K562 (cell line): ENCODE measurements at regions not wholly inside any gene's neighbourhood (a gene's known extent, or its start where the extent isn't known, plus 50 kb on each side); places are given as distances from the start of the nearest gene placed in this dataset.

ENCODE experiments used
- ATAC-seq: fragments of 200-7000 bp; cut with Tn5 transposase; 3 replicates; pipeline ENCODE4 v1.9.1; 2020; ENCODE audit warnings: moderate library complexity
- BruUV-seq: library from RNA; stranded (reverse); fragments of 400-500 nt; replicated peaks from 2 replicates; lab custom pipeline; 2021; lab: Mats Ljungman, UMichigan
- CTCF ChIA-PET: fragments of 300-600 bp; formaldehyde crosslinking; extraction: SDS; loops from one replicate; lab custom pipeline; 2021; ENCODE audit warnings: low intra/inter-chr PET ratio; lab: Yijun Ruan, JAX
- POLR2A ChIA-PET: fragments of 300-600, 350-650 bp; sonication (Branson Sonifier 250); formaldehyde crosslinking; extraction: SDS; loops from one replicate; lab custom pipeline; 2021; ENCODE audit warnings: antibody characterized with exemption, inconsistent platforms; lab: Yijun Ruan, JAX
- DNase-seq, 4 experiments: peaks; one replicate each; pipeline versions ENCODE4 v3.0.0 to v3.0.0-alpha.2; 2011 to 2018; ENCODE audit warnings: low spot score in 3 of 4, mixed read lengths in 3 of 4; ENCODE audit errors: extremely low read depth in 1 of 4
- FAIRE-seq: peaks from 2 replicates; lab custom pipeline; 2011; peaks lifted over from hg19 to GRCh38; lab: Jason Lieb, UNC
- H2AFZ ChIP-seq: 2 replicates; pipeline ENCODE4 v1.6.0; 2011; ENCODE audit warnings: low read depth, low read length, control low read depth, inconsistent platforms
- H3K27ac ChIP-seq: fragments of 200-600 bp; 3 replicates; pipeline ENCODE4 v1.8.0; 2011; ENCODE audit warnings: low read depth, mild to moderate bottlenecking, control low read depth, inconsistent platforms, low read length, moderate library complexity, mixed read lengths; ENCODE audit errors: extremely low read depth
- H3K27me3 ChIP-seq, 2 experiments: fragments of 300-600 bp in 1 of 2; 2 replicates in 1 of 2; 3 replicates in 1 of 2; pipeline versions ENCODE4 v1.6.0 to v1.8.0; 2011; ENCODE audit warnings: inconsistent platforms in 2 of 2, low read length in 2 of 2, mild to moderate bottlenecking in 1 of 2, mixed read lengths in 1 of 2, moderate library complexity in 1 of 2; ENCODE audit not compliant: control insufficient read depth in 2 of 2, insufficient read depth in 2 of 2
- H3K36me3 ChIP-seq: fragments of 300-600 bp; 3 replicates; pipeline ENCODE4 v1.8.0; 2011; ENCODE audit warnings: mild to moderate bottlenecking, low read length, inconsistent platforms; ENCODE audit not compliant: control insufficient read depth, insufficient read depth
- H3K4me1 ChIP-seq, 2 experiments: fragments of 200-600 bp in 1 of 2; replicated peaks in 1 of 2; 2 replicates in 1 of 2; 3 replicates in 1 of 2; pipeline versions ENCODE4 v1.5.1 to v1.8.0; 2011; ENCODE audit warnings: inconsistent platforms in 2 of 2, low read length in 2 of 2, mild to moderate bottlenecking in 1 of 2, mixed read lengths in 1 of 2, moderate library complexity in 1 of 2; ENCODE audit not compliant: control insufficient read depth in 2 of 2, insufficient read depth in 2 of 2
- H3K4me2 ChIP-seq: 2 replicates; pipeline ENCODE4 v1.6.1; 2011; ENCODE audit warnings: low read length, control low read depth, inconsistent platforms, mixed read lengths; ENCODE audit not compliant: insufficient read depth
- H3K4me3 ChIP-seq: fragments of 200-600 bp; sonication (generic), shearing (Covaris generic); 2 replicates; pipeline ENCODE4 v1.5.1; 2016; ENCODE audit warnings: control low read depth, inconsistent platforms
- H3K79me2 ChIP-seq: fragments of 200-600 bp; 3 replicates; pipeline ENCODE4 v1.8.0; 2011; ENCODE audit warnings: low read length, inconsistent platforms; ENCODE audit not compliant: control insufficient read depth, insufficient read depth
- H3K9ac ChIP-seq, 2 experiments: 2 replicates each; pipeline versions ENCODE4 v1.6.0 to v1.6.1; 2011; ENCODE audit warnings: low read depth in 2 of 2, low read length in 2 of 2, control low read depth in 1 of 2, inconsistent platforms in 1 of 2, mild to moderate bottlenecking in 1 of 2, mixed read lengths in 1 of 2; ENCODE audit not compliant: insufficient read depth in 1 of 2
- H3K9me1 ChIP-seq: one replicate; pipeline ENCODE4 v1.6.0; 2011; ENCODE audit warnings: inconsistent platforms, mild to moderate bottlenecking, low read length, moderate library complexity; ENCODE audit not compliant: control insufficient read depth, insufficient read depth
- H3K9me3 ChIP-seq: replicated peaks from 2 replicates; pipeline ENCODE4 v1.5.1; 2011; ENCODE audit warnings: low read depth, low read length, inconsistent platforms; ENCODE audit not compliant: control insufficient read depth, insufficient read depth
- H4K20me1 ChIP-seq: replicated peaks from 2 replicates; pipeline ENCODE4 v1.6.1; 2011; ENCODE audit warnings: low read length, inconsistent platforms, mixed read lengths; ENCODE audit not compliant: control insufficient read depth, insufficient read depth
- HMBOX1 ChIP-seq: sonication (generic); IDR thresholded peaks from 2 replicates; pipeline ENCODE4 v1.6.1; 2016
- HOXB6 ChIP-seq: fragments of 250-450 bp; sonication (Bioruptor Pico); IDR thresholded peaks from 2 replicates; pipeline ENCODE4 v1.5.1; 2022; ENCODE audit warnings: mild to moderate bottlenecking, borderline replicate concordance
- L3MBTL2 ChIP-seq: fragments of 450-650 bp; IDR thresholded peaks from 2 replicates; pipeline ENCODE4 v1.6.1; 2016; ENCODE audit warnings: mild to moderate bottlenecking, moderate library complexity
- MEIS2 ChIP-seq: fragments of 450-650 bp; IDR thresholded peaks from 2 replicates; pipeline ENCODE4 v1.6.1; 2014; ENCODE audit warnings: mild to moderate bottlenecking; ENCODE audit not compliant: partially characterized antibody
- MTF1 ChIP-seq: fragments of 250-450 bp; sonication (Bioruptor Pico); IDR thresholded peaks from 2 replicates; pipeline ENCODE4 v1.9.0; 2021; ENCODE audit warnings: moderate library complexity, mild to moderate bottlenecking, inconsistent platforms, borderline replicate concordance
- NR2C1 ChIP-seq, 2 experiments: fragments of 450-650 bp; IDR thresholded peaks; 2 replicates each; pipeline ENCODE4 v1.6.1; 2017; ENCODE audit warnings: mild to moderate bottlenecking in 2 of 2, antibody characterized with exemption in 1 of 2, inconsistent platforms in 1 of 2, missing compliant biosample characterization in 1 of 2, missing genetic modification characterization in 1 of 2
- TCF7 ChIP-seq: sonication (generic); IDR thresholded peaks from 2 replicates; pipeline ENCODE4 v1.6.1; 2016; ENCODE audit warnings: antibody characterized with exemption, borderline replicate concordance
- ZBTB49 ChIP-seq: sonication (generic); formaldehyde crosslinking; IDR thresholded peaks from 2 replicates; pipeline ENCODE4 v1.8.0; 2022; ENCODE audit warnings: missing genetic modification reagents, mild to moderate bottlenecking, borderline replicate concordance
- ZFP30 ChIP-seq: fragments of 250-450 bp; sonication (Bioruptor Pico); IDR thresholded peaks from 2 replicates; pipeline ENCODE4 v1.8.0; 2022; ENCODE audit warnings: moderate library complexity, mild to moderate bottlenecking, inconsistent platforms, borderline replicate concordance
- WGBS: fragments of 100-300 bp; shearing (Covaris generic); methylation state at CpG from one replicate; pipeline ENCODE4 v1.1.6; 2016; ENCODE audit warnings: low coverage, mixed read lengths; ENCODE audit not compliant: insufficient coverage; ENCODE audit errors: missing lambda C conversion rate; 5-methylcytosine and 5-hydroxymethylcytosine counted together
- in situ Hi-C: fragments of 300-500 bp; cut with MboI; formaldehyde crosslinking; loops from 4 replicates; pipeline ENCODE4 v1.15.0; 2018; ENCODE audit warnings: inconsistent platforms, mixed read lengths
- intact Hi-C: fragments of 100-400 bp; cut with micrococcal nuclease; formaldehyde crosslinking; loops from 2 replicates; pipeline ENCODE4 v1.14.2; 2022

- Histone ChIP-seq H3K4me2 (no peak overlapping the region), H3K4me1 (no peaks in the 10 kb centered on the region), H3K9me1 (no peaks in the 10 kb centered on the region), H3K27ac (no peak overlapping the region), H3K27me3 (peaks cover 6 to 53% of the 10 kb centered on the region in 2 experiments), H3K9ac (no peak overlapping the region), H3K79me2 (no peaks in the 10 kb centered on the region), H4K20me1 (no peaks in the 10 kb centered on the region), H3K9me3 (peaks cover 2% of the 10 kb centered on the region), H2AFZ (no peak overlapping the region), H3K4me3 (no peak overlapping the region), H3K36me3 (no peaks in the 10 kb centered on the region)
- TF ChIP-seq TCF7 (no peak), NR2C1 (IDR thresholded peaks at IDR 0.05) (no peak), NR2C1 (tag; IDR thresholded peaks at IDR 0.05) (no peak), L3MBTL2 (no peak)
- no peak for DNase-seq
- no TSS peak for BruUV-seq
- WGBS = under 1% methylated on average over 12 of the region's 12 CpGs
- FAIRE-seq = no peak
- intact Hi-C loops = no loop called here
- ATAC-seq = no peak
- in situ Hi-C loops = no loop called here
- POLR2A ChIA-PET = interaction anchor here (0.6 kb wide), 1 partner anchor 332 kb away, joined by 3 read pairs; no protein-coding TSS in a partner anchor
- CTCF ChIA-PET = no interaction called here
Observed at GRCh38 chr16:86639354-86639753, 61.0 kb downstream of the FOXL1 start.

GRCh38 chr16:86640265-86640843, 62.0 kb downstream of the FOXL1 start:
- no peaks in the 10 kb centered on the region for H3K79me2 ChIP-seq
- no peaks in the 10 kb centered on the region for H3K36me3 ChIP-seq
- no peak overlapping the region for H3K4me3 ChIP-seq
- no peak overlapping the region for H3K9ac ChIP-seq
- no peaks in the 10 kb centered on the region for H4K20me1 ChIP-seq
- peaks cover 9 to 59% of the 10 kb centered on the region in 2 experiments for H3K27me3 ChIP-seq
- WGBS = 1% methylated on average over 13 of the region's 13 CpGs
- CTCF ChIA-PET = no interaction called here
- BruUV-seq = no TSS peak
- peaks cover 2% of the 10 kb centered on the region for H3K9me3 ChIP-seq
- POLR2A ChIA-PET = interaction anchor here (0.7 to 1.0 kb wide), 2 partner anchors 9 to 10 kb away, joined by 3 read pairs; no protein-coding TSS in a partner anchor
- no peak for DNase-seq
- H3K4me2 ChIP-seq = no peak overlapping the region
- in situ Hi-C loops = no loop called here
- H2AFZ ChIP-seq = no peak overlapping the region
- intact Hi-C loops = no loop called here
- FAIRE-seq = no peak
- no peak for ATAC-seq
- H3K9me1 ChIP-seq = no peaks in the 10 kb centered on the region
- H3K4me1 ChIP-seq = no peaks in the 10 kb centered on the region
- H3K27ac ChIP-seq = no peak overlapping the region
- TF ChIP-seq ZBTB49 (CRISPR knock-in tag) (no peak), ZFP30 (CRISPR knock-in tag) (no peak), HOXB6 (no peak), MTF1 (CRISPR knock-in tag) (no peak), HMBOX1 (no peak), MEIS2 (peak; percentile 75)
